SW 1271 (cell line): ENCODE measurements at regions not wholly inside any gene's neighbourhood (a gene's known extent, or its start where the extent isn't known, plus 50 kb on each side); places are given as distances from the start of the nearest gene placed in this dataset.

Experiments
- DNase-seq, 2 experiments: peaks; one replicate each; lab custom pipeline; 2025; lab: John Stamatoyannopoulos, UW

DNA sequence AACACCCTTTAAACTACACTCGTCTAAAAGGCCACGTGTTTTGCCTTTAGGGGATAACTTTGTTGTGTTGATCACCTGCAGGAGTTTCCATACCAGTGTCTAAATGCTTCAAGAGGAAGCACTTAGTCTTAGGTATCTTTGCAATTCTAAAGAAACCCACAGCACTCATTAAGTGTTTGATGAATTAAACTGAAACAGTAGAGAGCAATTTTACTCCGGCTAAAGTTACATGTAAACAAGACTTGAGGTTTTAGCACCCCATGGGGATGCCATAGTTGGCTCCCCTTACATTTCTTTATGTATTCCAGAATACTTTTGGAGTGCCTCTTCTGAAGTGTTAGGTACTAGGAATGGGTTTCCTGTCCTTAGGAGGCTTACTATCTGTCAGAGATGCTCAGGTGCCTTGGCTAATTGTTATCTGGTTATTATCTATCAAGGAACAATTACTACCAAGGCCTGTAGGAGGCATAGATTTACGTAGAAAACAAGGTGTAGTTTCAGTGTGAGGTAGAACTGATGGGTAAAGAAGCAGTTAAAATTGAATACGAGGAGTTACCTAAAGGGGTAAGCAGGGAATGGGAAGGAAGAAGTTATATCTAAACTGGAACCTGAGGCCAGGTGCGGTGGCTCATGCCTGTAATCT, 176.8 kb upstream of the SAMSN1 start:
- DNase-seq, result no peak

GRCh38 chr21:14720237-14720636, 174.1 kb upstream of the SAMSN1 start:
- DNase-seq, result no peak

GRCh38 chr21:14718951-14719350, 172.8 kb upstream of the SAMSN1 start:
- no peak for DNase-seq

GRCh38 chr21:14716761-14717396, 170.8 kb upstream of the SAMSN1 start:
- no peak for DNase-seq

- no peak for DNase-seq
Measured at GRCh38 chr21:14713109-14713508, 167.0 kb upstream of the SAMSN1 start.

- DNase-seq, result no peak
Measured at GRCh38 chr21:14712121-14712715, 166.1 kb upstream of the SAMSN1 start.

- no peak for DNase-seq
Measured at GRCh38 chr21:14711287-14711686, 165.2 kb upstream of the SAMSN1 start.

GRCh38 chr21:14707511-14708020, 161.5 kb upstream of the SAMSN1 start:
- no peak for DNase-seq

DNA sequence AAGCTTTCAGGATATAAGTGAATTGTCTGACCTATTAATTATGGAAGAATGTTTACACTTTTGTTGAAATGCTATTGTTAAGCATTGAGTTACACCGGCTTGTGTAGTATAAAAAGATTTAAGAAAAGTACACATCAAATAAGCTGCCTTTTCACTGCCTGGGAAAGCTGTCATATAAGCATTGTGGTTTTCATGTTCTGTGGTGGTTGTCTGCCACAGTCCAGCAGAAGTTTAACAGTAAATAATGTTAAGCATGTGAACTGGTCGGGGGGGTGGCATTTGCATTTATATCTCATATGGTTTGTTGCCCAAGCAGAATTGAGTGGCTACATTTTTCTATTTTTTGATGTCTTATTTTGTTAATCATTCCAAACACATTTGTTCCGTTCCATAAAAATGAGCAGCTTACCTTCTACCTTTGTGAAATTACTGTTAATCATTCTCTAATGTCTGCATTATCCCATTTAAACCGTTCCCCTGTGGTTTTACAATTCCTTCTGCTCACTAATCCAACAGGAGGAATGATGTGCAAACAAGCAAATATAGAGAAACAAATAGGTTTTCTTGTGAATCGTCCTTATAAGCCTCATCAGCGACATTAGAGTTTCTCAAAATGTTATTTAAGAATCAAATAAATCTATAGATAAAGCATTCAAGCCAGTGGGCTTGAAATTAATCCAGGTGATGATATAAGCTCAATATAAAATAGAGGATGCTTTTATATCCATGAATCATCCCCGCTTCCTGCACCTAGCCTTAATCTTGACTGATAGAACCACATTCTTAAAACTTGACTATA, 160.8 kb upstream of the SAMSN1 start:
- DNase-seq, result no peak

DNA sequence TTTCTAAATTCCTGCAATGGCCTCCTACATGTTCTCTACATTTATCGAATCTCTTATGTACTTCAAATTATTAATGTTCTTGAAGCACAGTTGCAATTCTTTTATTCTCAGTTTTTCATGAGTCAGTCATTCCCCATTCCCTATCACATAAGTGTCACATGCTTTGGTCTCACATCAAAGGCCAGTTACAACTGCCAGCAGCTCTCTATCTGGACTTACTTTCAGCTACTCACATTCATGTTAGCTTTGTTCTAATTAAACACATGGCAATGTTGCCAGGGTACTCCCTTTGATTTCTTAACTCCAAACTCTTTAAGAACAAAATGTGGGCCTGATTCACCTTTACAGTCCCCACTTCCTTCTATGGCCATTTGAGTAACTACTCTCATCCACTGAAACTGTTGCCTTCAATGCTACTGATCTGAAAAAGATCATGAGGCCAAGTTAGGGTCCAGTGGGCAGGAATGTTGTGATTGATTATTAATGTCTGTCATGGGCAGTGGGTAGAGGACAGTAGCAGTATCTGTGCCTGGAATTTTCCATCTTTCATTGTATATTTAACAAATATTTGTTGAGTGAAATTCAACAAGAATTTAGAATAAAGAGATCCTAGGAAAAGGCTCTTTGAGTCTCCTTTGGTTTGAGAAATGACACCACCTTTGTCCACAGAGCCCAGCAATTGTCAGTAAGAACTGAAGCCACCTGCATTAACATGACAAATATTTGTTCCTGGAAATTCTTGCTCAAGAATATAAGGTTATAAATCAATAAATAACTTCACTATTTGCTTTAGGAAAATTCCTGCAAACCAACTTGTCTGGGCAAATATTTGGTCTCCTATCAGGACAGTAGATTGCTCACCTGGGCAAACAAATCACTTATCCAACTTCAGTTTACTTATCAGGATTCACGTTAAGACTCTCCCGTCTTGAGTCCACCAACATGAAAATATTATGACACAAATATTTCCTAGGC, 153.6 kb upstream of the SAMSN1 start:
- no peak for DNase-seq

GRCh38 chr21:14697769-14698168, 151.7 kb upstream of the SAMSN1 start:
- no peak for DNase-seq

GRCh38 chr21:14694817-14695216, 148.7 kb upstream of the SAMSN1 start:
- DNase-seq, result no peak

- DNase-seq, result no peak
Measured at GRCh38 chr21:14693997-14694396, 147.9 kb upstream of the SAMSN1 start.

- no peak for DNase-seq
Measured at GRCh38 chr21:14691914-14692313, 145.8 kb upstream of the SAMSN1 start.

DNA sequence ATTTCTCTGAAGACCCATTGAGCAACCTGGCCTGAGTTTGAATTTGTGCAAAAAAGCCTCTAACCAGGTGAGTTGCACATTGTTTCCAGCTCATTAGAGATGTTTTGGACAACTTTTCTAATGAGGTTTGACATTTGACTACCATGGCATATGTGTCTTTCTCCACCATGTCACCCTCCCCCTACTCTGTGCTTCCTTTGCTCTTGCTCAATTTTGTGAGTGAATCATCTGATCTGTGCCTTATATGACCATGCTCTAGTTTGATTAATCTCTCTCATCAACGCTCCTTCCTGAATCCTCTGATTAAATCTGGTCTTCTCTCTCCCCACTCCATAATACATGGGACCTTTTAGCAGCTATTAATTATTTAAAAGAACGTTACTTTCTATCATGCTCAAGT, 144.8 kb upstream of the SAMSN1 start:
- DNase-seq, result no peak

DNA sequence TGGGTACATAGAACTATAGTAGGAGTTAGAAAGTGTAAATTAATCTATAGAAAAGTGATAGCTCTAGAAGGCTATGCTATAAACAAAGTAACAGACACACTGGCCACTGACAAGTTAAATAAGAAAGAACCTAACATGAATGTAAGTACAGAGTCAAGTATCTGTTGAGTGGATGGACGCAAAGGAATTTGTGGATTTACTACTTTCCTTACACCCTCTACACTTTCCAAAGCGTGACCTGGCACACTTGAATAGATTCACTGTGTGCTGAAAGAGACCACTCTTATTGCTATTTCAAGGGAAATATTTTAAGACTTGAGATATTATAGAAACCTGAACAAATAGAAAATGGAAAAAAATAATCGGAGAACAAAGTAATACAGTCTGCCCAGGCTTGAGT, 142.8 kb upstream of the SAMSN1 start:
- DNase-seq, result no peak

DNA sequence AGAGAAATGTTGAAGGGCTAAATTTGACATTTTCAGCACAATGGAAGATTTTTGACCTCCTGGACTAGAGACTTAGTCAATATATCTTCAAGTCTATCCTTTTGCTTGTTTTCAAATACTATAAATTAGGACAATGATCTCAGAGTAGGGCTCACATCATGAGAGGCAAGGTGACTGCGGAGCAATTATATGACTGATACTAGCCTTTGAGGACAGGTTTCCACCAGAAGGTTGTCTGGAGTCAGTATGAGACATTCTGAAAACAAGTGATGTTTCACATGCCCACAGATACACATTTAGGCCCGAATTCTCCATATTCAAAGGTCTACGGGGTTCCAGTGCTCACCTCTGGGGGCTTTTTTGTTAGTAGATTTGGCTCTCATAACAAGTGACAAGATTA, 142.3 kb upstream of the SAMSN1 start:
- no peak for DNase-seq

DNA sequence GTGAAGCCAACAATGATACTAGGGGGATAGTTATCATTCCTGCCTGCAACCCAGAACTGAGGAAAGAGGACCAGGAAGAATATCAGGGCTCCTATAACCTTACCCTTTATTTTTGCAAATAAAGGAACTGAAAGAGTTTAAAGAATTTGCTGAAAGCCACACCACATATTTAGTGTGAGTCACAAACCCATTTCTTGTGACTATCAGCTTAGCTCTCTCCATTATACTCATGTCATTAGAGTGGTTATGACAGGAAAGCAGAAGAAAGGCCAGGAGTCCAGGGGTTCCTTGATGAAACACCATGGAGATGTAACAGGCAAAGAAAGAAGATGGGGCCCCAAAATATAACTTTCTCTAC, 141.1 kb upstream of the SAMSN1 start:
- no peak for DNase-seq

DNA sequence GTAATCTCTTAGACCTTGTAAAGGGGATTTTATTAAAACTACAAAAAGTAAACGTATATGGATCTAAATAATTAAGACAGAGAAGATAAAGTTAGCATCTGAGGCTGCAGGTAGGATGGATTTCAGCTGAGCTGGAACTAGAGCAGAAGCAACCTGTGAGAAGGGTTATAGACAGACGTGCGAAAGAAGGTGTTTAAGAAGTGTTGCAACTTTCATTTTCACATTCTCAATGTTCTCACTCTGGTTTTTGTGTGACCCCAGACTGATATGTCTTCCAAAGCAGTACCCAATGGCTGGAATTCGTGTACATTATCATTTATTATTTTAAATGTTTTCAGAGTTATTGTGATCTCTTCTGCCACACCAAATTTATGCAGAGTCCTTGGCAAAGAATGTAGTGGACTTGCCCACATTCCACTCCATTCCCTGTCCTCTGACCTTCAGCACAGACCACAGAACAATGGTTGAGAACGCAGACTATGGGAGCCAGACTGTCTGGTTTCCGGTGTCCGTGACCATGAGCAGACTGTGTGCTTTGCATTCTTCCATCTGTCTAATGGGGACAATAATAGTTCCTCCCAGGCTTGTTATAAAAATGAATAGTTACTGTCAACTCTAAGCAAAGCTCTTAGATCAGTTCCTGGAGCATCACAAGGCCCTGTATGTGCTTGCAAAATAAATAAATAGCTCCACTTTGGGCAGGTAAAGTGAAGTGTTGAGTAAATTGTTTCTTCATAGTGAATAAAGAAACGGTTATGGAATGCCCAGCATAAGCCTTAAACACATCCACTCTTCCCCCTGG, 140.6 kb upstream of the SAMSN1 start:
- no peak for DNase-seq

DNA sequence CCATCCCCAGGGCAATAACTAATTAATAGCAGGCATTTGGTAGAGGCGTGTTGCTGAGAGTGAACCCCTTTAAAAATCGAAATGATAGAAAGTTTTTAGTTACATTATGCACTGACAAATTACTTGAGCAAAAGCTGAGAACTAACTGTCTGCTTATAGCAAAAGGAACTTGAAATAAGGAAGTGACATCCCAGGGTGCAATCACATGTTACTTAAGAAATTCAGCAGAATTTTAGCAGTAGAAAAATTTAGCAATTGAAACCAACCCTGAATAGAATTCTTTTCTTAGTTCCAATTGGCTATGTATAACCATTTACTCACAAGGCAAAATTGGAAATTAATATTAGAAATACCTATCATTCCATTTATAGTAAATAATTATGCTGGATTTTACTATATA, 139.5 kb upstream of the SAMSN1 start:
- DNase-seq, result no peak

DNA sequence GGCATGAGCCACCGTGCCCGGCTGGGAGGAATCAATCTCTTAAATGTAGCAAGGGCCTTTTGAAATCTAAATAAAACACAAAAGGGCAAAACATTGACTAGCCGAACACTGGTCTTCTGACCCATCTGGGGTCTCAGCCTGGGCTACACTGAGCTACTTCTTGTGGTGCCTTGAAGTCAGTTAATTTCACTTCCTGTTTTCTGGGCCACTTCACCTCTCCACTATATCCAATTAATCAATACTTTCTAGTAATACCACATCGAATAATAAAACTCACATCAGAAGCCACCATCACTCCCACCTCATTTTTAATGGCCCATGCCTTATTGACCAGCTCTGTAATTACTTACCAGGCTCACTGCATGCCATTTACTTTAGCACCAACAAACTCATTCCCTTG, 138.0 kb upstream of the SAMSN1 start:
- DNase-seq, result no peak
